Activated naive CD4-positive, alpha-beta T cell treated with Interleukin-2 at 50 U/mL for 16 hours (primary cell): ENCODE measurements at regions not wholly inside any gene's neighbourhood (a gene's known extent, or its start where the extent isn't known, plus 50 kb on each side); places are given as distances from the start of the nearest gene placed in this dataset.
"Not testable (repeated sequence)": the region's sequence is repeated elsewhere in the genome, so short reads cannot be mapped to it uniquely, and the experiment has no call there.

ENCODE experiments used
- DNase-seq: peaks from one replicate; pipeline ENCODE4 v3.0.0-alpha.2; 2020

- DNase-seq: not testable (repeated sequence)
These were observed 785.1 kb downstream of the TDRD15 start for GRCh38 chr2:21908712-21909380.

GRCh38 chr2:21910832-21911507 lies 787.2 kb downstream of the TDRD15 start:
- no peak for DNase-seq

GRCh38 chr2:21912405-21912804 lies 788.6 kb downstream of the TDRD15 start:
- no peak for DNase-seq

GRCh38 chr2:21915201-21915600 lies 791.4 kb downstream of the TDRD15 start:
- DNase-seq: no peak

- no peak for DNase-seq
These were observed 793.3 kb downstream of the TDRD15 start for GRCh38 chr2:21916934-21917522.

- no peak for DNase-seq
These were observed 797.0 kb downstream of the TDRD15 start for GRCh38 chr2:21920721-21921120.

- no peak for DNase-seq
These were observed 801.0 kb downstream of the TDRD15 start for GRCh38 chr2:21924640-21925285.

GRCh38 chr2:21928292-21928691 lies 804.5 kb downstream of the TDRD15 start:
- DNase-seq: no peak

- no peak for DNase-seq
These were observed 806.5 kb downstream of the TDRD15 start for GRCh38 chr2:21930226-21930625.

- DNase-seq: no peak
These were observed 816.2 kb downstream of the TDRD15 start for GRCh38 chr2:21939967-21940366.

GRCh38 chr2:21944536-21944935 lies 820.8 kb downstream of the TDRD15 start:
- DNase-seq: no peak

- DNase-seq: no peak
These were observed 821.9 kb downstream of the TDRD15 start for GRCh38 chr2:21945658-21946057.

- DNase-seq: no peak
These were observed 823.3 kb downstream of the TDRD15 start for GRCh38 chr2:21947046-21947445.

- DNase-seq: no peak
These were observed 842.4 kb downstream of the TDRD15 start for GRCh38 chr2:21966139-21966538.

- no peak for DNase-seq
These were observed 847.2 kb downstream of the TDRD15 start for GRCh38 chr2:21970971-21971370.

- no peak for DNase-seq
These were observed 848.8 kb downstream of the TDRD15 start for GRCh38 chr2:21972586-21972985.

- no peak for DNase-seq
These were observed 857.4 kb downstream of the TDRD15 start for GRCh38 chr2:21981127-21981526.

- no peak for DNase-seq
These were observed 869.2 kb downstream of the TDRD15 start for GRCh38 chr2:21993002-21993401.

- no peak for DNase-seq
These were observed 872.6 kb downstream of the TDRD15 start for GRCh38 chr2:21996339-21996738.

GRCh38 chr2:21999522-21999921 lies 875.8 kb downstream of the TDRD15 start:
- DNase-seq: no peak

- DNase-seq: no peak
These were observed 878.3 kb downstream of the TDRD15 start for GRCh38 chr2:22002066-22002465.

GRCh38 chr2:22003270-22003669 lies 879.5 kb downstream of the TDRD15 start:
- no peak for DNase-seq

- DNase-seq: no peak
These were observed 887.3 kb downstream of the TDRD15 start for GRCh38 chr2:22011048-22011447.
